BE2C (cell line): ENCODE measurements at regions not wholly inside any gene's neighbourhood (a gene's known extent, or its start where the extent isn't known, plus 50 kb on each side); places are given as distances from the start of the nearest gene placed in this dataset.

Experiments
- DNase-seq: peaks from one replicate; pipeline ENCODE4 v3.0.0-alpha.2; 2020
- H3K27me3 ChIP-seq: fragments of 250-450 bp; sonication (Bioruptor Pico); 2 replicates; pipeline ENCODE4 v1.5.1; 2020; ENCODE audit warnings: mild to moderate bottlenecking
- H3K36me3 ChIP-seq: fragments of 250-450 bp; sonication (Bioruptor Pico); 2 replicates; pipeline ENCODE4 v1.5.1; 2020; ENCODE audit warnings: mild to moderate bottlenecking
- H3K4me1 ChIP-seq: fragments of 250-450 bp; sonication (Bioruptor Pico); 2 replicates; pipeline ENCODE4 v1.5.1; 2020
- H3K4me3 ChIP-seq: 2 replicates; pipeline ENCODE4 v1.5.1; 2011; ENCODE audit warnings: low read depth, low read length
- H3K9me3 ChIP-seq: fragments of 250-450 bp; sonication (Bioruptor Pico); 2 replicates; pipeline ENCODE4 v1.5.1; 2020
- CTCF ChIP-seq: IDR thresholded peaks from 2 replicates; pipeline ENCODE4 v1.5.1; 2012; ENCODE audit warnings: mild to moderate bottlenecking, low read depth, low read length

GRCh38 chr2:136291871-136292270, 173.9 kb upstream of the CXCR4 start:
- DNase-seq, result no peak
- no peaks in the 10 kb centered on the region for H3K27me3 ChIP-seq
- no peak overlapping the region for H3K4me3 ChIP-seq
- no peak for TF ChIP-seq CTCF
- H3K4me1 ChIP-seq, result no peaks in the 10 kb centered on the region
- H3K36me3 ChIP-seq, result no peaks in the 10 kb centered on the region
- H3K9me3 ChIP-seq, result no peaks in the 10 kb centered on the region

- Histone ChIP-seq H3K4me3 (no peak overlapping the region), H3K36me3 (no peaks in the 10 kb centered on the region), H3K4me1 (no peaks in the 10 kb centered on the region), H3K27me3 (no peaks in the 10 kb centered on the region), H3K9me3 (no peaks in the 10 kb centered on the region)
- no peak for DNase-seq
- TF ChIP-seq CTCF, result no peak
Measured at GRCh38 chr2:136290326-136290725, 172.4 kb upstream of the CXCR4 start.

- Histone ChIP-seq H3K4me1 (no peaks in the 10 kb centered on the region), H3K4me3 (no peak overlapping the region), H3K27me3 (no peaks in the 10 kb centered on the region), H3K9me3 (no peaks in the 10 kb centered on the region), H3K36me3 (no peaks in the 10 kb centered on the region)
- TF ChIP-seq CTCF, result no peak
- DNase-seq, result no peak
Measured at GRCh38 chr2:136288249-136288648, 170.3 kb upstream of the CXCR4 start.

DNA sequence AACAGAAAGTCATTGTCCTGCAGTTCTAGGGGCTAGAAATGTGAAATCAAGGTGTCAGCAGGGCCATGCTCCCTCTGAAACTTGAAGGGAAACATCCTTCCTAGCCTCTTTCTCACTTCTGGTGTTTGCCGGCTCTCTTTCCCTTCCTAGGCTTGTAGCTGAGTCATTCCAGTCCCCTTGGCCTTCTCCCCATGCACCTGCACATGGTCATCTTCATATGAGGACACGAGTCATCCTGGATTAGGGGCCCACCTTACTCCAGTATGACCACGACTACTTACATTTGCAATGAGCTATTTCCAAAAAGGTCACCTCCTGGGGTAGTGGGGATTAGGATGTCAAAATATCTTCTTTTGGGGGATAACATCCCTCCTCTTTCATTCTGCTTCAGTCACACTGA, 168.5 kb upstream of the CXCR4 start:
- TF ChIP-seq CTCF, result no peak
- Histone ChIP-seq H3K27me3 (no peaks in the 10 kb centered on the region), H3K4me1 (no peaks in the 10 kb centered on the region), H3K36me3 (no peaks in the 10 kb centered on the region), H3K9me3 (no peaks in the 10 kb centered on the region), H3K4me3 (no peak overlapping the region)
- DNase-seq, result no peak

- TF ChIP-seq CTCF, result no peak
- no peak overlapping the region for H3K4me3 ChIP-seq
- H3K36me3 ChIP-seq, result no peaks in the 10 kb centered on the region
- no peak for DNase-seq
- H3K9me3 ChIP-seq, result no peaks in the 10 kb centered on the region
- no peaks in the 10 kb centered on the region for H3K4me1 ChIP-seq
- H3K27me3 ChIP-seq, result no peaks in the 10 kb centered on the region
Measured at GRCh38 chr2:136284226-136285119, 166.5 kb upstream of the CXCR4 start.

GRCh38 chr2:136282251-136282650, 164.3 kb upstream of the CXCR4 start:
- no peaks in the 10 kb centered on the region for H3K9me3 ChIP-seq
- no peaks in the 10 kb centered on the region for H3K4me1 ChIP-seq
- no peaks in the 10 kb centered on the region for H3K27me3 ChIP-seq
- no peak overlapping the region for H3K4me3 ChIP-seq
- H3K36me3 ChIP-seq, result no peaks in the 10 kb centered on the region
- TF ChIP-seq CTCF, result no peak
- DNase-seq, result no peak
